T-cell (primary cell): ENCODE measurements at regions not wholly inside any gene's neighbourhood (a gene's known extent, or its start where the extent isn't known, plus 50 kb on each side); places are given as distances from the start of the nearest gene placed in this dataset.
"Not testable (repeated sequence)": the region's sequence is repeated elsewhere in the genome, so short reads cannot be mapped to it uniquely, and the experiment has no call there.

ENCODE experiments used
- ATAC-seq, 4 experiments: fragments of 200-7000 bp in 3 of 4; fragments of 150-1000 bp in 1 of 4; cut with Tn5 transposase; replicated peaks in 1 of 4; 1 replicate in 3 of 4; 2 replicates in 1 of 4; pipeline ENCODE4 v1.10.0; 2021; ENCODE audit warnings: moderate library complexity in 3 of 4, mild to moderate bottlenecking in 2 of 4, moderate number of reproducible peaks in 1 of 4
- CTCF ChIA-PET, 2 donors: fragments of 300-600 bp; sonication (Branson Sonifier 250); formaldehyde crosslinking; loops; one replicate each; lab custom pipeline; 2022; ENCODE audit warnings: antibody characterized with exemption in 2 of 2; lab: Charles Lee
- POLR2A ChIA-PET, 2 donors: fragments of 300-600 bp; sonication (Branson Sonifier 250); formaldehyde crosslinking; loops; one replicate each; lab custom pipeline; 2022; ENCODE audit warnings: antibody characterized with exemption in 2 of 2; lab: Charles Lee
- DNase-seq, 35 experiments: peaks; one replicate each; pipeline versions ENCODE4 v3.0.0 to v3.0.0-alpha.2; 2013 to 2023
- H3K27ac ChIP-seq: one replicate; pipeline ENCODE4 v1.5.1; 2013; ENCODE audit warnings: low read length
- H3K27me3 ChIP-seq, 2 experiments: replicated peaks in 1 of 2; 1 replicate in 1 of 2; 2 replicates in 1 of 2; pipeline versions ENCODE4 v1.6.1 to v1.7.0; 2013; ENCODE audit warnings: low read length in 1 of 2, mixed read lengths in 1 of 2; ENCODE audit not compliant: control insufficient read depth in 2 of 2, insufficient read depth in 2 of 2; ENCODE audit errors: extremely low read depth in 1 of 2
- H3K36me3 ChIP-seq, 2 donors: 1 replicate in 1 of 2; 2 replicates in 1 of 2; pipeline versions ENCODE4 v1.6.1 to v1.7.0; 2013; ENCODE audit warnings: low read length in 1 of 2; ENCODE audit not compliant: control insufficient read depth in 2 of 2, insufficient read depth in 1 of 2; ENCODE audit errors: extremely low read depth in 1 of 2
- H3K4me1 ChIP-seq, 2 experiments: 1 replicate in 1 of 2; 2 replicates in 1 of 2; pipeline versions ENCODE4 v1.6.1 to v1.7.0; 2013; ENCODE audit warnings: low read length in 2 of 2, mixed read lengths in 1 of 2; ENCODE audit not compliant: insufficient read depth in 2 of 2, control insufficient read depth in 1 of 2; ENCODE audit errors: extremely low read depth in 1 of 2
- H3K4me3 ChIP-seq, 2 donors: 1 replicate in 1 of 2; 2 replicates in 1 of 2; pipeline versions ENCODE4 v1.5.1 to v1.7.0; 2013; ENCODE audit warnings: mild to moderate bottlenecking in 2 of 2, low read length in 1 of 2, moderate library complexity in 1 of 2; ENCODE audit not compliant: control insufficient read depth in 1 of 2; ENCODE audit errors: extremely low read depth in 1 of 2
- H3K9me3 ChIP-seq: 2 replicates; pipeline ENCODE4 v1.7.0; 2013
- H3K27ac Mint-ChIP-seq, 2 donors: one replicate each; pipeline ENCODE4 v1.8.0; 2020 to 2021; ENCODE audit warnings: mild to moderate bottlenecking in 2 of 2, mixed read lengths in 2 of 2
- H3K27me3 Mint-ChIP-seq, 2 donors: one replicate each; pipeline ENCODE4 v1.8.0; 2021 to 2022; ENCODE audit warnings: mixed read lengths in 2 of 2
- H3K36me3 Mint-ChIP-seq: one replicate; pipeline ENCODE4 v1.8.0; 2021; ENCODE audit warnings: mixed read lengths
- H3K4me1 Mint-ChIP-seq, 3 donors: one replicate each; pipeline ENCODE4 v1.8.0; 2020 to 2022; ENCODE audit warnings: mixed read lengths in 3 of 3, mild to moderate bottlenecking in 1 of 3
- H3K4me3 Mint-ChIP-seq, 3 donors: one replicate each; pipeline ENCODE4 v1.8.0; 2020 to 2022; ENCODE audit warnings: mild to moderate bottlenecking in 3 of 3, mixed read lengths in 3 of 3, moderate library complexity in 3 of 3
- H3K9me3 Mint-ChIP-seq, 3 donors: one replicate each; pipeline ENCODE4 v1.8.0; 2020 to 2022; ENCODE audit warnings: mixed read lengths in 3 of 3
- WGBS: methylation state at CpG from one replicate; pipeline ENCODE4 v1.1.5; 2013; ENCODE audit warnings: missing lambda C conversion rate; ENCODE audit not compliant: insufficient coverage; 5-methylcytosine and 5-hydroxymethylcytosine counted together

DNA sequence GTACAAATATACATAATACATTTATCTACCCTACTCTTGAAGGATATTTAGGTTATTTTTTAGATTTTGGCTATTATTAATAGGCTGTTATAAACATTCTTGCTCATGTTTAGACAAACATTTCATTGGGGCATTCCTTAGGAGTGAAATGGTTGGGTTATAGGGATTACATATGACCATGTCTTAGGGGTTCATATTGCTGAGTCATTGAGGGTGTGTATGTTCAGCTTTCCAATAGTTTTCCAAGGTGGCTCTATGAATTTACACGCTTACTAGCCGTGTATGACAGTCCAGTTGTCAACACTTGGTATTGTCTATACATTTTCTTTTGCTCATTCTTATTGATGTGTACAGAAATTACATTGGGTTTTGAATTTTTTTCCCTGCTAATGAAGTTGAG is 125.8 kb downstream of the OXSM start:
- Histone ChIP-seq H3K4me1 (peaks cover 0 to 6% of the 10 kb centered on the region in 2 experiments), H3K9me3 (no peaks in the 10 kb centered on the region), H3K27ac (no peak overlapping the region), H3K4me3 (no peak overlapping the region), H3K36me3 (no peaks in the 10 kb centered on the region), H3K27me3 (no peaks in the 10 kb centered on the region)
- Mint-ChIP-seq H3K4me1 (peaks cover 10 to 16% (median 13%) of the 10 kb centered on the region in 3 donors), H3K27me3 (peaks cover 17 to 19% of the 10 kb centered on the region in 2 donors), H3K9me3 (no peaks in the 10 kb centered on the region), H3K4me3 (no peak overlapping the region), H3K36me3 (no peaks in the 10 kb centered on the region), H3K27ac (no peak overlapping the region)
- WGBS = no CpG with 5 or more reads among the region's 2 CpGs
- CTCF ChIA-PET = no interaction called here
- DNase-seq (no peak), ATAC-seq (no peak)
- POLR2A ChIA-PET = no interaction called here

GRCh38 chr3:25916321-25916720 is 126.4 kb downstream of the OXSM start:
- no peak for ATAC-seq
- H3K4me1 ChIP-seq = peaks cover 0 to 6% of the 10 kb centered on the region in 2 experiments
- Mint-ChIP-seq H3K27me3 (peaks cover 21 to 22% of the 10 kb centered on the region in 2 donors), H3K4me3 (no peak overlapping the region), H3K36me3 (no peaks in the 10 kb centered on the region), H3K27ac (no peak overlapping the region), H3K9me3 (no peaks in the 10 kb centered on the region), H3K4me1 (peaks cover 7 to 11% (median 9%) of the 10 kb centered on the region in 3 donors)
- H3K27ac ChIP-seq = no peak overlapping the region
- DNase-seq = no peak
- no peaks in the 10 kb centered on the region for H3K36me3 ChIP-seq
- H3K4me3 ChIP-seq = no peak overlapping the region
- no peaks in the 10 kb centered on the region for H3K9me3 ChIP-seq
- H3K27me3 ChIP-seq = no peaks in the 10 kb centered on the region
- ChIA-PET CTCF (no interaction called here), POLR2A (no interaction called here)
- no CpG with 5 or more reads among the region's 1 CpG for WGBS

DNA sequence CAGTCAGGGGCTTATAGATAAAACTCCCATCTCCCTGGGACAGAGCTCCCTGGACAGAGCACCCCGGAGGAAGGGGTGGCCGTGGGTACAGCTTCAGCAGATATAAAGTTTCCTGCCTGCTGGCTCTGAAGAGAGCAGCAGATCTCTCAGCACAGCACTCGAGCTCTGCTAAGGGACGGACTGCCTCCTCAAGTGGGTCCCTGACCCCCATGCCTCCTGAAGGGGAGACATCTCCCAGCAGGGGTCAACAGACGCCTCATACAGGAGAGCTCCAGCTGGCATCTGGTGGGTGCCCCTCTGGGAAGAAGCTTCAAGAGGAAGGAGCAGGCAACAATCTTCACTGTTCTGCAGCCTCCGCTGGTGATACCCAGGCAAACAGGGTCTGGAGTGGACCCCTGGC is 142.1 kb downstream of the OXSM start:
- H3K27ac ChIP-seq, CTCF ChIA-PET, H3K9me3 ChIP-seq, H3K4me3 ChIP-seq, H3K36me3 ChIP-seq, H3K4me1 ChIP-seq, H3K4me3 Mint-ChIP-seq, ATAC-seq, H3K36me3 Mint-ChIP-seq, H3K4me1 Mint-ChIP-seq, POLR2A ChIA-PET, H3K27me3 ChIP-seq, H3K27ac Mint-ChIP-seq, DNase-seq: not testable (repeated sequence)
- peaks cover 10 to 25% (median 22%) of the 10 kb centered on the region in 3 donors for H3K9me3 Mint-ChIP-seq
- H3K27me3 Mint-ChIP-seq = peaks cover 5 to 11% of the 10 kb centered on the region in 2 donors
- WGBS = 81% methylated on average over 5 of the region's 6 CpGs

GRCh38 chr3:25938566-25939325 is 148.9 kb downstream of the OXSM start:
- H3K4me3 ChIP-seq = no peak overlapping the region
- POLR2A ChIA-PET = no interaction called here

GRCh38 chr3:25940935-25941334 is 151.0 kb downstream of the OXSM start:
- Mint-ChIP-seq H3K27me3 (no peaks in the 10 kb centered on the region), H3K27ac (no peak overlapping the region), H3K4me3 (no peak overlapping the region), H3K4me1 (no peaks in the 10 kb centered on the region), H3K36me3 (no peaks in the 10 kb centered on the region), H3K9me3 (no peaks in the 10 kb centered on the region)
- ChIA-PET CTCF (interaction anchor here in 1 of 2 donors (0.6 kb wide), 1 partner anchor 32 kb away, joined by 4 read pairs; no protein-coding TSS in a partner anchor), POLR2A (no interaction called here)
- H3K9me3 ChIP-seq = no peaks in the 10 kb centered on the region
- ATAC-seq = no peak
- no peak overlapping the region for H3K27ac ChIP-seq
- no peaks in the 10 kb centered on the region for H3K4me1 ChIP-seq
- H3K27me3 ChIP-seq = no peaks in the 10 kb centered on the region
- no peak overlapping the region for H3K4me3 ChIP-seq
- H3K36me3 ChIP-seq = no peaks in the 10 kb centered on the region
- no peak for DNase-seq
- no CpG with 5 or more reads among the region's 2 CpGs for WGBS

More at GRCh38 chr3:25938566-25939325, 148.9 kb downstream of the OXSM start:
- H3K27me3 ChIP-seq = no peaks in the 10 kb centered on the region
- CTCF ChIA-PET = no interaction called here
- no peak overlapping the region for H3K27ac Mint-ChIP-seq
- no peak for ATAC-seq
- no peaks in the 10 kb centered on the region for H3K27me3 Mint-ChIP-seq
- no peaks in the 10 kb centered on the region for H3K4me1 Mint-ChIP-seq
- WGBS = no CpG with 5 or more reads among the region's 2 CpGs
- no peaks in the 10 kb centered on the region for H3K9me3 ChIP-seq
- H3K4me1 ChIP-seq = no peaks in the 10 kb centered on the region
- no peak overlapping the region for H3K27ac ChIP-seq
- peaks cover 5 to 7% (median 7%) of the 10 kb centered on the region in 3 donors for H3K9me3 Mint-ChIP-seq
- no peak overlapping the region for H3K4me3 Mint-ChIP-seq
- DNase-seq = no peak
- no peaks in the 10 kb centered on the region for H3K36me3 Mint-ChIP-seq
- H3K36me3 ChIP-seq = no peaks in the 10 kb centered on the region

DNA sequence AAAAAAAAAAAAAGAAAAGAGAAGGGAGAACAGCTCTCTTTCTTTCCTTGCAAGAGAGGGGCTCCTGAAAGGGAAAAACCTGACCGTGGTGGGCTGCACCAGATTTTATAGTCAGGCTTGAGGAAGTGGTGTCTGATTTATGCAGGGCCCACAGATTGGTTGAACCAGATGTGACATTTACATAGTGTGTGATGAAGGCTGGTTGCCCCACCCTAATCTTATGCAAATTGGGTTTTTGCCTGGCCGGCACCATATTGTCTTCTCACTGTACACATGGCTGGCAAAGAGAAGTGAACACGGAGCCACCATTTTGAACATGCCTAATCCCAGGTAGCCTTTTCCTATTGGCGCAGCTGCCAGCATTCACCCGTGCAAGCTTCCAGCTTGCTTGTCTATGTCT is 154.4 kb downstream of the OXSM start:
- H3K27me3 ChIP-seq = no peaks in the 10 kb centered on the region
- POLR2A ChIA-PET = no interaction called here
- H3K4me3 ChIP-seq = no peak overlapping the region
- H3K27me3 Mint-ChIP-seq = no peaks in the 10 kb centered on the region
- no peak overlapping the region for H3K4me3 Mint-ChIP-seq
- H3K27ac Mint-ChIP-seq = no peak overlapping the region
- no peaks in the 10 kb centered on the region for H3K4me1 ChIP-seq
- no peaks in the 10 kb centered on the region for H3K36me3 ChIP-seq
- no peaks in the 10 kb centered on the region for H3K9me3 Mint-ChIP-seq
- H3K9me3 ChIP-seq = no peaks in the 10 kb centered on the region
- DNase-seq = no peak
- ATAC-seq = no peak
- CTCF ChIA-PET = no interaction called here
- WGBS = 86% methylated on average over 2 of the region's 5 CpGs
- H3K4me1 Mint-ChIP-seq = no peaks in the 10 kb centered on the region
- no peaks in the 10 kb centered on the region for H3K36me3 Mint-ChIP-seq
- H3K27ac ChIP-seq = no peak overlapping the region
